DND-41 (cell line): ENCODE measurements at regions not wholly inside any gene's neighbourhood (a gene's known extent, or its start where the extent isn't known, plus 50 kb on each side); places are given as distances from the start of the nearest gene placed in this dataset.

Experiments used
- EZH2 ChIP-seq: IDR thresholded peaks from 3 replicates; pipeline ENCODE4 v1.6.1; 2012; ENCODE audit warnings: borderline replicate concordance, low read depth, mild to moderate bottlenecking, moderate library complexity, low read length, inconsistent platforms; ENCODE audit not compliant: severe bottlenecking
- TF ChIP-seq, protein P1 (sequence below): IDR thresholded peaks from 2 replicates; pipeline ENCODE4 v1.5.1; 2012; ENCODE audit warnings: borderline replicate concordance, low read length, moderate library complexity, mild to moderate bottlenecking; ENCODE audit not compliant: poor library complexity, severe bottlenecking; ENCODE audit errors: extremely low read depth

- TF ChIP-seq, protein P1, sequence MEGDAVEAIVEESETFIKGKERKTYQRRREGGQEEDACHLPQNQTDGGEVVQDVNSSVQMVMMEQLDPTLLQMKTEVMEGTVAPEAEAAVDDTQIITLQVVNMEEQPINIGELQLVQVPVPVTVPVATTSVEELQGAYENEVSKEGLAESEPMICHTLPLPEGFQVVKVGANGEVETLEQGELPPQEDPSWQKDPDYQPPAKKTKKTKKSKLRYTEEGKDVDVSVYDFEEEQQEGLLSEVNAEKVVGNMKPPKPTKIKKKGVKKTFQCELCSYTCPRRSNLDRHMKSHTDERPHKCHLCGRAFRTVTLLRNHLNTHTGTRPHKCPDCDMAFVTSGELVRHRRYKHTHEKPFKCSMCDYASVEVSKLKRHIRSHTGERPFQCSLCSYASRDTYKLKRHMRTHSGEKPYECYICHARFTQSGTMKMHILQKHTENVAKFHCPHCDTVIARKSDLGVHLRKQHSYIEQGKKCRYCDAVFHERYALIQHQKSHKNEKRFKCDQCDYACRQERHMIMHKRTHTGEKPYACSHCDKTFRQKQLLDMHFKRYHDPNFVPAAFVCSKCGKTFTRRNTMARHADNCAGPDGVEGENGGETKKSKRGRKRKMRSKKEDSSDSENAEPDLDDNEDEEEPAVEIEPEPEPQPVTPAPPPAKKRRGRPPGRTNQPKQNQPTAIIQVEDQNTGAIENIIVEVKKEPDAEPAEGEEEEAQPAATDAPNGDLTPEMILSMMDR = no peak
- no peak for TF ChIP-seq EZH2
Observed at GRCh38 chr7:138387755-138388475, 72.1 kb upstream of the TRIM24 start.
